Heart right ventricle (tissue), 16 donors: ENCODE measurements at regions not wholly inside any gene's neighbourhood (a gene's known extent, or its start where the extent isn't known, plus 50 kb on each side); places are given as distances from the start of the nearest gene placed in this dataset.

Source experiments
- ATAC-seq, 8 donors: fragments of 200-7000 bp; cut with Tn5 transposase; one replicate each; pipeline ENCODE4 v1.9.1; 2020; ENCODE audit warnings: mild to moderate bottlenecking in 8 of 8, moderate library complexity in 8 of 8, moderate number of reproducible peaks in 1 of 8
- DNase-seq, 2 donors: peaks; one replicate each; pipeline ENCODE4 v3.0.0-alpha.2; 2020
- H3K27ac ChIP-seq, 10 donors: fragments of 200-600 bp; sonication (generic) in 2 of 10; one replicate each; pipeline versions ENCODE4 v1.5.0 to v1.8.0; 2020 to 2022; ENCODE audit warnings: mild to moderate bottlenecking in 3 of 10
- H3K27me3 ChIP-seq, 7 donors: fragments of 200-600 bp; one replicate each; pipeline ENCODE4 v1.8.0; 2021 to 2022; ENCODE audit warnings: mild to moderate bottlenecking in 2 of 7
- H3K36me3 ChIP-seq, 9 donors: fragments of 200-600 bp; sonication (generic) in 1 of 9; one replicate each; pipeline versions ENCODE4 v1.5.0 to v1.8.0; 2020 to 2022; ENCODE audit warnings: mild to moderate bottlenecking in 2 of 9
- H3K4me1 ChIP-seq, 9 donors: fragments of 200-600 bp; sonication (generic) in 1 of 9; one replicate each; pipeline versions ENCODE4 v1.5.0 to v1.8.0; 2020 to 2022; ENCODE audit warnings: mild to moderate bottlenecking in 4 of 9
- H3K4me3 ChIP-seq, 10 donors: fragments of 200-600 bp; sonication (generic) in 2 of 10; one replicate each; pipeline versions ENCODE4 v1.5.0 to v1.8.0; 2020 to 2022; ENCODE audit warnings: mild to moderate bottlenecking in 7 of 10, moderate library complexity in 2 of 10
- H3K9me3 ChIP-seq, 11 donors: fragments of 200-600 bp in 10 of 11; sonication (generic) in 2 of 11; one replicate each; pipeline versions ENCODE4 v1.5.0 to v1.8.0; 2013 to 2022; ENCODE audit warnings: mild to moderate bottlenecking in 2 of 11, control low read depth in 1 of 11, moderate library complexity in 1 of 11
- WGBS, 2 donors: extraction: QIAGEN DNeasy Blood & Tissue Kit; methylation state at CpG; one replicate each; pipeline ENCODE4 v1.1.7; 2013; ENCODE audit warnings: inconsistent platforms in 1 of 2; 5-methylcytosine and 5-hydroxymethylcytosine counted together
- intact Hi-C, 10 donors: fragments of 100-400 bp; cut with DNase I; formaldehyde crosslinking; loops; one replicate each; pipeline versions ENCODE4 v1.11.1 to v1.14.2; 2022
- TF ChIP-seq, protein P1 (sequence below), 9 donors: fragments of 200-600 bp; sonication (generic) in 2 of 9; IDR thresholded peaks; one replicate each; pipeline versions ENCODE4 v1.5.0 to v1.8.0; 2021 to 2022; ENCODE audit warnings: antibody characterized with exemption in 9 of 9, mild to moderate bottlenecking in 5 of 9, moderate library complexity in 1 of 9
- donor health status: Arrhythmogenic right ventricular cardiomyopathy.
- donor health status: ischemic (EF 13 %, LVEDD 7.1; RV severe dilation, severe dysfunction).
- donor health status: healthy with polysubstance abuse.
- donor health status: DM: no; HTN: yes; CAD: no.
- donor health status: DM: no; HTN: no; CAD: no.
- donor health status: ischemic (EF 25% LVEDD 6.9; RV normal size, moderate dysfunction).
- donor health status: ischemic (EF 25% LVEDD 5.7; RV mildly dilated, moderate dysfunction).
- donor health status: healthy.
- donor health status: DM: yes; HTN: yes; CAD: no.
- donor health status: Ischemic cardiomyopathy.
- donor health status: ischemic (EF 35%, LVEDD 5.7; RV mildly dilated, moderate dysfunction).
- donor health status: nonischemic (EF 11% LVEDD 7.7; RV severe dilation, severe dysfunction).
- donor health status: DM: yes; HTN: yes; CAD: no.
- donor health status: PGD.
- donor health status: ischemic (EF 29% LVEDD 5.4; RV normal size, mild dysfunction).
- donor health status: nonischemic (EF 23%, LVEDD 6.1; RV moderate dilation, normal function).

GRCh38 chr2:16188261-16188890 lies 248.0 kb downstream of the MYCN start:
- H3K27ac ChIP-seq, result no peak overlapping the region
- no peaks in the 10 kb centered on the region for H3K4me1 ChIP-seq
- no peaks in the 10 kb centered on the region for H3K9me3 ChIP-seq
- no peak for DNase-seq
- peaks cover 0 to 15% (median 0%) of the 10 kb centered on the region in 7 donors for H3K27me3 ChIP-seq
- TF ChIP-seq, protein P1, sequence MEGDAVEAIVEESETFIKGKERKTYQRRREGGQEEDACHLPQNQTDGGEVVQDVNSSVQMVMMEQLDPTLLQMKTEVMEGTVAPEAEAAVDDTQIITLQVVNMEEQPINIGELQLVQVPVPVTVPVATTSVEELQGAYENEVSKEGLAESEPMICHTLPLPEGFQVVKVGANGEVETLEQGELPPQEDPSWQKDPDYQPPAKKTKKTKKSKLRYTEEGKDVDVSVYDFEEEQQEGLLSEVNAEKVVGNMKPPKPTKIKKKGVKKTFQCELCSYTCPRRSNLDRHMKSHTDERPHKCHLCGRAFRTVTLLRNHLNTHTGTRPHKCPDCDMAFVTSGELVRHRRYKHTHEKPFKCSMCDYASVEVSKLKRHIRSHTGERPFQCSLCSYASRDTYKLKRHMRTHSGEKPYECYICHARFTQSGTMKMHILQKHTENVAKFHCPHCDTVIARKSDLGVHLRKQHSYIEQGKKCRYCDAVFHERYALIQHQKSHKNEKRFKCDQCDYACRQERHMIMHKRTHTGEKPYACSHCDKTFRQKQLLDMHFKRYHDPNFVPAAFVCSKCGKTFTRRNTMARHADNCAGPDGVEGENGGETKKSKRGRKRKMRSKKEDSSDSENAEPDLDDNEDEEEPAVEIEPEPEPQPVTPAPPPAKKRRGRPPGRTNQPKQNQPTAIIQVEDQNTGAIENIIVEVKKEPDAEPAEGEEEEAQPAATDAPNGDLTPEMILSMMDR (IDR thresholded peaks at IDR 0.05), result no peak
- no peaks in the 10 kb centered on the region for H3K36me3 ChIP-seq
- WGBS, 2 donors, result 72 to 75% methylated on average over 4 of the region's 4 CpGs
- H3K4me3 ChIP-seq, result no peak overlapping the region
- intact Hi-C loops, result no loop called here
- no peak for ATAC-seq

GRCh38 chr2:16187482-16187817 lies 247.1 kb downstream of the MYCN start:
- intact Hi-C loops, result no loop called here

GRCh38 chr2:16186661-16187481 lies 246.5 kb downstream of the MYCN start:
- Histone ChIP-seq H3K27me3 (peaks cover 0 to 15% (median 0%) of the 10 kb centered on the region in 7 donors), H3K9me3 (no peaks in the 10 kb centered on the region), H3K36me3 (no peaks in the 10 kb centered on the region), H3K4me3 (no peak overlapping the region), H3K4me1 (no peaks in the 10 kb centered on the region), H3K27ac (no peak overlapping the region)
- intact Hi-C loops, result no loop called here
- DNase-seq (no peak), ATAC-seq (no peak)
- WGBS, 2 donors, result 94 to 95% methylated on average over 7 to 8 of the region's 8 CpGs
- TF ChIP-seq, protein P1 (IDR thresholded peaks at IDR 0.05), result no peak

More at GRCh38 chr2:16187482-16187817, 247.1 kb downstream of the MYCN start:
- TF ChIP-seq, protein P1 (IDR thresholded peaks at IDR 0.05), result no peak
- Histone ChIP-seq H3K27ac (no peak overlapping the region), H3K4me3 (no peak overlapping the region), H3K27me3 (peaks cover 0 to 15% (median 0%) of the 10 kb centered on the region in 7 donors), H3K9me3 (no peaks in the 10 kb centered on the region), H3K36me3 (no peaks in the 10 kb centered on the region), H3K4me1 (no peaks in the 10 kb centered on the region)
- DNase-seq, result no peak
- 95 to 97% methylated on average over 3 of the region's 3 CpGs for WGBS, 2 donors
- ATAC-seq, result no peak

DNA sequence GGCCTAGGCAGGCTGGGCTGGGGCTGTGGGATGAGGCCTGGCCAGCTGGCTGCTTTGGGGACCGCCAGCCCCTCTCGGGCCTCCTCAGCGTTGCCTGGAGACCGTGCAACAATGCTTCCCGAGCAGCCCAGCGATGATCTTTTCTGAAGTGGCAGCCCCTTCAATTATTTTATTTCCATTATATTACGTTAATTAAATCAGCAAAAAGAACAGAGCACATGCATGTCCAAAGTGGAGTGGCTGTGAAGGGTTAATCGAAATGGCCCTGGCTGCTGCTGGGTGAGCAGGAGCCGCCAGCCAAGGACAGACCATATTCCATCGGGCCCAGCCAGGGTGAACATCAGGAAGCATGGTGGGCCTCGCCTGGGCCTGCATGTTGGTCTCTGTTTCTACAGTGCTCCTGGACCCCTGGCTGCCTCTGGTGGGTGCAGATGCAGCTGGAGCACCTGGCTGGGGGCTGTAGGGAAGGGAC lies 245.5 kb downstream of the MYCN start:
- ATAC-seq (no peak), DNase-seq (no peak)
- WGBS, 2 donors, result 88 to 90% methylated on average over 11 of the region's 11 CpGs
- H3K36me3 ChIP-seq, result no peaks in the 10 kb centered on the region
- H3K9me3 ChIP-seq, result no peaks in the 10 kb centered on the region
- H3K27me3 ChIP-seq, result peaks cover 0 to 15% (median 0%) of the 10 kb centered on the region in 7 donors
- TF ChIP-seq, protein P1 (IDR thresholded peaks at IDR 0.05), result no peak
- intact Hi-C loops, result no loop called here
- no peak overlapping the region for H3K27ac ChIP-seq
- peaks cover 0 to 4% (median 0%) of the 10 kb centered on the region in 9 donors for H3K4me1 ChIP-seq
- no peak overlapping the region for H3K4me3 ChIP-seq
